Hepatocyte (in vitro differentiated cells): ENCODE measurements at regions not wholly inside any gene's neighbourhood (a gene's known extent, or its start where the extent isn't known, plus 50 kb on each side); places are given as distances from the start of the nearest gene placed in this dataset.

Experiments
- DNase-seq: peaks from one replicate; pipeline ENCODE4 v3.0.0-alpha.2; 2016; ENCODE audit warnings: low spot score
- H2AFZ ChIP-seq: fragments of 200-600 bp; sonication (generic); 2 replicates; pipeline ENCODE4 v1.6.0; 2016; ENCODE audit warnings: antibody characterized with exemption, mild to moderate bottlenecking
- H3K27ac ChIP-seq: fragments of 200-600 bp; sonication (generic); 2 replicates; pipeline ENCODE4 v1.5.1; 2016; ENCODE audit warnings: mild to moderate bottlenecking
- H3K27me3 ChIP-seq: fragments of 200-600 bp; sonication (generic); 2 replicates; pipeline ENCODE4 v1.6.1; 2016
- H3K36me3 ChIP-seq: fragments of 200-600 bp; sonication (generic); replicated peaks from 2 replicates; pipeline ENCODE4 v1.5.1; 2016; ENCODE audit warnings: low read depth; ENCODE audit not compliant: insufficient read depth
- H3K4me1 ChIP-seq: fragments of 200-600 bp; sonication (generic); 2 replicates; pipeline ENCODE4 v1.5.1; 2016; ENCODE audit warnings: mild to moderate bottlenecking, moderate library complexity; ENCODE audit not compliant: insufficient read depth
- H3K4me2 ChIP-seq: fragments of 200-600 bp; sonication (generic); 2 replicates; pipeline ENCODE4 v1.6.0; 2016
- H3K4me3 ChIP-seq: fragments of 200-600 bp; sonication (generic); 2 replicates; pipeline ENCODE4 v1.5.1; 2016; ENCODE audit warnings: mild to moderate bottlenecking
- H3K79me2 ChIP-seq: fragments of 200-600 bp; sonication (generic); 2 replicates; pipeline ENCODE4 v1.6.0; 2017; ENCODE audit warnings: mild to moderate bottlenecking
- H3K9me2 ChIP-seq: fragments of 200-600 bp; sonication (generic); replicated peaks from 2 replicates; pipeline ENCODE4 v1.6.0; 2017; ENCODE audit warnings: mild to moderate bottlenecking; ENCODE audit not compliant: insufficient read depth
- H3K9me3 ChIP-seq: fragments of 200-600 bp; sonication (generic); 2 replicates; pipeline ENCODE4 v1.5.1; 2016; ENCODE audit warnings: low read depth, mild to moderate bottlenecking
- H4K20me1 ChIP-seq: fragments of 200-600 bp; sonication (generic); 2 replicates; pipeline ENCODE4 v1.6.0; 2016; ENCODE audit warnings: mild to moderate bottlenecking; ENCODE audit not compliant: insufficient read depth, poor library complexity, severe bottlenecking
- CTCF ChIP-seq: fragments of 200-600 bp; sonication (generic); IDR thresholded peaks from 2 replicates; pipeline ENCODE4 v1.5.1; 2016; ENCODE audit warnings: antibody characterized with exemption, mild to moderate bottlenecking; ENCODE audit not compliant: poor library complexity
- EZH2 ChIP-seq: fragments of 200-600 bp; sonication (generic); IDR thresholded peaks from 2 replicates; pipeline ENCODE4 v1.6.1; 2016; ENCODE audit warnings: antibody characterized with exemption, mild to moderate bottlenecking, borderline replicate concordance
- EZH2phosphoT487 ChIP-seq: fragments of 200-600 bp; sonication (generic); IDR thresholded peaks from one replicate; pipeline ENCODE4 v1.6.1; 2018; ENCODE audit warnings: antibody characterized with exemption, mild to moderate bottlenecking, low read depth, moderate library complexity; ENCODE audit not compliant: unreplicated experiment, severe bottlenecking
- WGBS: methylation state at CpG from one replicate; pipeline ENCODE4 v1.1.6; 2016; ENCODE audit warnings: low lambda C conversion rate; ENCODE audit errors: missing lambda C conversion rate; 5-methylcytosine and 5-hydroxymethylcytosine counted together

DNA sequence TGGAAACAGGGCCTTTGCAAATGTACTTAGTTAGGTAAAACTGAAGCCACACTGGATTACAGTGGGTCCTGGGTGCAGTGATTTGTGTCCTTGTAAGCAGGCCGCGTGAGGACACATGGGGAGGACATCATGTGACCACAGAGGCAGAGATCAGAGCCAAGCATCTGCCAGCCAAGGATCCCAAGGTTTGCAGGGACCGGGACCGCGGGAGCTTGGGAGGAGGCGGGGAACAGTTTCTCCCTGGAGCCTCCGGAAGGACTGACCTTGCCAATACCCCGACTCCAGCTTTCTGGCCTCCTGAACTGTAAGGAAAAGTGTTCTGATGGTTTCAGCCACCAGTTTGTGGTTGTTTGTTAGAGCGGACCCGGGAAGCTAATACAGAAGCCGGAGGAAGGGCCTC, 500.9 kb downstream of the PREX1 start:
- Histone ChIP-seq H3K36me3 (no peaks in the 10 kb centered on the region), H3K4me3 (no peak overlapping the region), H3K27me3 (no peaks in the 10 kb centered on the region), H3K27ac (no peak overlapping the region), H3K9me2 (no peaks in the 10 kb centered on the region), H3K4me2 (no peak overlapping the region), H2AFZ (no peak overlapping the region), H3K9me3 (no peaks in the 10 kb centered on the region), H3K79me2 (no peaks in the 10 kb centered on the region), H4K20me1 (no peaks in the 10 kb centered on the region), H3K4me1 (no peaks in the 10 kb centered on the region)
- no peak for DNase-seq
- WGBS, result 83% methylated on average over 11 of the region's 11 CpGs
- TF ChIP-seq EZH2phosphoT487 (no peak), EZH2 (no peak), CTCF (no peak)

GRCh38 chr20:48326434-48326691, 501.4 kb downstream of the PREX1 start:
- no peak overlapping the region for H3K4me2 ChIP-seq
- no peaks in the 10 kb centered on the region for H3K79me2 ChIP-seq
- no peaks in the 10 kb centered on the region for H4K20me1 ChIP-seq
- no peaks in the 10 kb centered on the region for H3K9me2 ChIP-seq
- no peaks in the 10 kb centered on the region for H3K27me3 ChIP-seq
- H2AFZ ChIP-seq, result no peak overlapping the region
- no peak for DNase-seq
- WGBS, result 95% methylated on average over 4 of the region's 4 CpGs
- H3K27ac ChIP-seq, result no peak overlapping the region
- TF ChIP-seq EZH2, result no peak
- TF ChIP-seq CTCF, result no peak
- TF ChIP-seq EZH2phosphoT487, result no peak
- H3K4me3 ChIP-seq, result no peak overlapping the region
- no peaks in the 10 kb centered on the region for H3K36me3 ChIP-seq
- H3K4me1 ChIP-seq, result no peaks in the 10 kb centered on the region
- no peaks in the 10 kb centered on the region for H3K9me3 ChIP-seq

DNA sequence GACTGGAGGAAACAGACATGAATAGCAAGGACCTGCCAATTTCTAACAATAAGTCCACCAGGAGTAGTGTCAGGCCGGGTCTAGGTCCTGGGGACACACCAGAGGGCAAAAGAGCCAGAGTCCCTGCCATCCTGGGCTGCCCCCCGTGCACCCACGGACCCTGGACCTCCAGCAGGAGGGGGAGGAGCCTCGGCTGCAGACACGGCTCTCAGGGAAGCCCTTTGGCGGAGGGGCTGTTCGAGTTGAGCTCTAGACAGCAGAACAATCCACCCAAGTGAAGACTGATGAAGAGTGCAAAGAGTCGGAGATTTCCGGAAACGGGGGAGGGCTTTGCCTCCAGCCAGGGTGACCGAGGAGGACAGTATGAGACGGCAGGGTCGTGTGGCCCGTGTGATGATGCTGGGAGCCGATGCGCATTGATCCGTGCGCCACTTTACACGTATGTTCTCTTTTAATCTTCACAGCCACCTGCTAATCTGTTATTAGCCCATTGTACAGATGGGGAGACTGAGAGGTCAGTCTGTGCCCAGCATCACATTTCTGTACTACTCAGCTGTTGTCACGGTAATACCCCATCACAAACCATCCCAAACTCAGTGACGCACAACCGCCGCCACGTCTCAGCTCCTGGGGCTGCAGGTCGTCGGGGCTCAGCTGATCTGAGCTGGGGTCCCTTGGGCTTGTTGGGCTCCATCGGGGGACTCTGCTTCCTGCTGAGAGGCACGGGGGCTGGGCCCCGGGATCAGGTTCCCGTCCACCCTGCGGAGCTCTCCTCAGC, 502.0 kb downstream of the PREX1 start:
- no peaks in the 10 kb centered on the region for H3K9me3 ChIP-seq
- H3K27me3 ChIP-seq, result no peaks in the 10 kb centered on the region
- H3K79me2 ChIP-seq, result no peaks in the 10 kb centered on the region
- DNase-seq, result no peak
- WGBS, result 91% methylated on average over 31 of the region's 31 CpGs
- no peak overlapping the region for H2AFZ ChIP-seq
- H4K20me1 ChIP-seq, result no peaks in the 10 kb centered on the region
- no peaks in the 10 kb centered on the region for H3K4me1 ChIP-seq
- no peaks in the 10 kb centered on the region for H3K9me2 ChIP-seq
- TF ChIP-seq CTCF, result no peak
- no peak for TF ChIP-seq EZH2phosphoT487
- no peak for TF ChIP-seq EZH2
- H3K36me3 ChIP-seq, result no peaks in the 10 kb centered on the region
- H3K4me2 ChIP-seq, result no peak overlapping the region
- no peak overlapping the region for H3K27ac ChIP-seq
- H3K4me3 ChIP-seq, result no peak overlapping the region
